ENCODE measurements at regions not wholly inside any gene's neighbourhood (a gene's known extent, or its start where the extent isn't known, plus 50 kb on each side); places are given as distances from the start of the nearest gene placed in this dataset.

DNA sequence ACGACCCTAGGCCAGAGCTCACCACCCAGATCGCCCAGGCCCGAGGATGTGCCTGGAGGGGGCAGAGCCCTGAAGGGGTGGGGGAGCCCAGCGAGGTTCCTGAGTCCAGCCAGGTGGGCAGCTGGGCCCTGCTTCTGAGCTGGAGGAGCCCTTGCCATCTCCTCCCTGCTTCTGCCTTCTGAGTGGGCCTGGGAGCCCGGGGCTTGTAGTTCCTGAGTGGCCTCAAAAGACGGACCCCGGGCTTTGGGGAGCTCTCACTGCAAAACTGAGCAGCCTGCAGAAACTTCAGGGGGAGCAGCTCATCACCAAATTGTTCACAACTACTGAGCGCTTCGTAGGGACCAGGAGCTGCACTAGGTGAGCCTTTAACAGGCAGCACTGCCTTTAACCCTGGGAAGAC is 112.1 kb downstream of the NCOR2 start:
- dilution Hi-C loops (cut with HindIII; ENCODE audit: low sequenced_read_pairs, unreplicated experiment) (no loop called here), in situ Hi-C loops (cut with MboI; ENCODE audit: low sequenced_read_pairs) (no loop called here), intact Hi-C loops (cut with micrococcal nuclease) (no loop called here)
- peaks cover 18% of the 10 kb centered on the region for H3K4me1 ChIP-seq (ENCODE audit: control insufficient read depth, insufficient read depth, low read length)
- H2BK120ac ChIP-seq (ENCODE audit: low read depth, low read length), result no peak overlapping the region
- no peak overlapping the region for H2BK20ac ChIP-seq (ENCODE audit: low read depth, low read length)
- H2BK5ac ChIP-seq (ENCODE audit: low read depth, low read length, poor library complexity, severe bottlenecking), result no peak overlapping the region
- no peak overlapping the region for H4K8ac ChIP-seq (ENCODE audit: low read depth in 2 of 2, low read length in 2 of 2)
- H2AFZ ChIP-seq (replicated peaks; ENCODE audit: low read length, poor library complexity), result no peak overlapping the region
- H3K36me3 ChIP-seq (ENCODE audit: control insufficient read depth, insufficient read depth, low read length), result peaks cover 39% of the 10 kb centered on the region
- H3K4ac ChIP-seq (ENCODE audit: low read depth, low read length), result no peak overlapping the region
- no peaks in the 10 kb centered on the region for H3K9me3 ChIP-seq (ENCODE audit: control insufficient read depth, insufficient read depth, low read length)
- no peak overlapping the region for H3K18ac ChIP-seq (ENCODE audit: low read depth, low read length)
- H2AK5ac ChIP-seq (ENCODE audit: low read depth, low read length), result no peak overlapping the region
- no peaks in the 10 kb centered on the region for H3K27me3 ChIP-seq (ENCODE audit: control insufficient read depth, insufficient read depth, low read length)
- H3K14ac ChIP-seq (replicated peaks; ENCODE audit: low read depth, low read length), result no peak overlapping the region
- H3K23ac ChIP-seq (ENCODE audit: low read depth, low read length), result no peak overlapping the region
- H3K4me2 ChIP-seq (ENCODE audit: low read depth, low read length), result no peak overlapping the region
- ChIA-PET POLR2A (ENCODE audit: unreplicated experiment) (no interaction called here), CTCF (no interaction called here)
- ATAC-seq (ENCODE audit: low read depth) (no peak), DNase-seq (no peak)
- H3K79me1 ChIP-seq (ENCODE audit: low read depth in 1 of 2, low read length in 2 of 2), result peaks cover 12 to 72% of the 10 kb centered on the region in 2 experiments
- no peak overlapping the region for H4K91ac ChIP-seq (ENCODE audit: insufficient read depth, low read depth, low read length)
- H3K9ac ChIP-seq (ENCODE audit: low read depth, low read length), result no peak overlapping the region
- no peak overlapping the region for H2AK9ac ChIP-seq (replicated peaks; ENCODE audit: low read depth, low read length, poor library complexity)
- no TSS peak for BruUV-seq (replicated peaks)
- 100% methylated on average over 2 of the region's 9 CpGs; no CpG with 5 or more reads in 1 of the 2 experiments for WGBS, 2 experiments (ENCODE audit: extremely low coverage in 2 of 2, insufficient read length in 1 of 2)
- no peak overlapping the region for H3K4me3 ChIP-seq (ENCODE audit: insufficient read depth, low read depth, low read length)
- H4K5ac ChIP-seq (ENCODE audit: low read depth, low read length), result no peak overlapping the region
- no peak overlapping the region for H3K56ac ChIP-seq (ENCODE audit: extremely low read depth, insufficient read depth, low read length)
- no peak overlapping the region for H3K27ac ChIP-seq (ENCODE audit: insufficient read depth, low read length)
- H2BK15ac ChIP-seq (ENCODE audit: low read depth, low read length), result no peak overlapping the region
- H4K20me1 ChIP-seq (ENCODE audit: insufficient read depth, low read length), result peaks cover 46% of the 10 kb centered on the region
- TF ChIP-seq SMC3 (IDR thresholded peaks at IDR 0.05; ENCODE audit: low read depth, low read length), result no peak
- no peak for TF ChIP-seq RFX5 (IDR thresholded peaks at IDR 0.05; ENCODE audit: low read depth, low read length)
- no peak for TF ChIP-seq CEBPB (IDR thresholded peaks at IDR 0.05; ENCODE audit: low read depth, low read length)
- TF ChIP-seq CHD1 (IDR thresholded peaks at IDR 0.05; ENCODE audit: low read depth, low read length), result no peak
- TF ChIP-seq POLR2A (IDR thresholded peaks at IDR 0.05; ENCODE audit: low read depth, low read length), result no peak
- no peak for TF ChIP-seq NFE2L2 (IDR thresholded peaks at IDR 0.05; ENCODE audit: low read depth, low read length)
- TF ChIP-seq, protein P1, sequence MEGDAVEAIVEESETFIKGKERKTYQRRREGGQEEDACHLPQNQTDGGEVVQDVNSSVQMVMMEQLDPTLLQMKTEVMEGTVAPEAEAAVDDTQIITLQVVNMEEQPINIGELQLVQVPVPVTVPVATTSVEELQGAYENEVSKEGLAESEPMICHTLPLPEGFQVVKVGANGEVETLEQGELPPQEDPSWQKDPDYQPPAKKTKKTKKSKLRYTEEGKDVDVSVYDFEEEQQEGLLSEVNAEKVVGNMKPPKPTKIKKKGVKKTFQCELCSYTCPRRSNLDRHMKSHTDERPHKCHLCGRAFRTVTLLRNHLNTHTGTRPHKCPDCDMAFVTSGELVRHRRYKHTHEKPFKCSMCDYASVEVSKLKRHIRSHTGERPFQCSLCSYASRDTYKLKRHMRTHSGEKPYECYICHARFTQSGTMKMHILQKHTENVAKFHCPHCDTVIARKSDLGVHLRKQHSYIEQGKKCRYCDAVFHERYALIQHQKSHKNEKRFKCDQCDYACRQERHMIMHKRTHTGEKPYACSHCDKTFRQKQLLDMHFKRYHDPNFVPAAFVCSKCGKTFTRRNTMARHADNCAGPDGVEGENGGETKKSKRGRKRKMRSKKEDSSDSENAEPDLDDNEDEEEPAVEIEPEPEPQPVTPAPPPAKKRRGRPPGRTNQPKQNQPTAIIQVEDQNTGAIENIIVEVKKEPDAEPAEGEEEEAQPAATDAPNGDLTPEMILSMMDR (conservative IDR thresholded peaks at IDR 0.05; ENCODE audit: low read depth, low read length), result no peak
- no peak for TF ChIP-seq FOS (IDR thresholded peaks at IDR 0.05; ENCODE audit: low read depth, low read length)
- TF ChIP-seq MAZ (IDR thresholded peaks at IDR 0.05; ENCODE audit: borderline replicate concordance, low read depth, low read length), result no peak
- TF ChIP-seq MAFK (IDR thresholded peaks at IDR 0.05; ENCODE audit: low read depth, low read length), result no peak
- H3K9me1 ChIP-seq (ENCODE audit: insufficient read depth, low read length), result peaks cover 10% of the 10 kb centered on the region

Data from IMR-90 (cell line).